HUES6 (cell line): ENCODE measurements at regions not wholly inside any gene's neighbourhood (a gene's known extent, or its start where the extent isn't known, plus 50 kb on each side); places are given as distances from the start of the nearest gene placed in this dataset.
A peak's percentile ranks its signal among the peaks of the same experiment; 100 is the strongest.

Experiments used
- H3K27ac ChIP-seq: 2 replicates; pipeline ENCODE4 v1.7.0; 2013; ENCODE audit warnings: low read depth, mild to moderate bottlenecking, low read length, inconsistent platforms
- H3K27me3 ChIP-seq: 2 replicates; pipeline ENCODE4 v1.6.1; 2013; ENCODE audit warnings: low read length; ENCODE audit not compliant: control insufficient read depth, insufficient read depth
- H3K36me3 ChIP-seq: 2 replicates; pipeline ENCODE4 v1.6.1; 2013; ENCODE audit warnings: low read length; ENCODE audit not compliant: control insufficient read depth, insufficient read depth
- H3K4me1 ChIP-seq: 2 replicates; pipeline ENCODE4 v1.6.1; 2013; ENCODE audit warnings: low read length; ENCODE audit not compliant: control insufficient read depth, insufficient read depth
- H3K4me3 ChIP-seq: 2 replicates; pipeline ENCODE4 v1.5.1; 2013; ENCODE audit warnings: low read depth, low read length
- H3K9ac ChIP-seq: one replicate; pipeline ENCODE4 v1.6.1; 2013; ENCODE audit warnings: mild to moderate bottlenecking, low read length
- H3K9me3 ChIP-seq: 2 replicates; pipeline ENCODE4 v1.6.1; 2013; ENCODE audit warnings: low read depth, low read length; ENCODE audit not compliant: control insufficient read depth, insufficient read depth

DNA sequence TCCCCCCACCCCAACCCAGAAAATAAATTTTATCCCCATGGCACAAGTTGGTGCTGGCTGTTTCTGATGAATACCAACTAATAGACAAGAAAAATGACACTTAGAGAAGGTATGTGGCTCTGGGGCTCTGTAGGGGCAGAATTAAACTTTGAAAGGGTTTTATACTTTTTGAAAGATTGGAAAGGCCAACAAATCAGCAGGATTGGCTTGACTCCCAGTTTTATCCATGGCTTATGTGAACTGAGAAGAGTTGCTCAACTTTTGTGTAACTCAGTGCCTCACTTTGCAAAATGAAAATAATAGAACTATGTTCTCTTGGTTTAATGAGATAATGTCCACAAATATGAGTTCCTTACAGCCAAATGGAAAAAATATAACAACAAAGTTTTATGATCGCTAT is 288.9 kb upstream of the KIF2A start:
- H3K36me3 ChIP-seq = no peaks in the 10 kb centered on the region

DNA sequence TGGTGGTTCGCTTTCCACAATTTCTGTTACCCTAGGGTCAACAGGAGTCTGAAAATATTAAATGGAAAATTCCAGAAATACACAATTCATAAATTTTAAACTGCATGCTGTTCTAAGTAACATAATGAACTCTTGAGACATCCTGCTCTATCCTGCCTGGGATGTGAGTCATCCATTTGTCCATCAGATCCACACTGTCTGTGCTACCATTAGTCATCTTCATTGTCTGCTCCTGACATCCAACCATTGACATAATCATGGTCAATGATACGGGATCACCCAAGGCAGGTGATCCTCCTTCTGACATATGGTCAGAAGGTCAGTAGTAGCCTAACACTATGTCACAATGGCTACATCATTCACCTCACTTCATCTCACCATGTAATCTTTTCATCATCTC is 276.7 kb upstream of the KIF2A start:
- Histone ChIP-seq H3K4me3 (no peak overlapping the region), H3K4me1 (no peaks in the 10 kb centered on the region), H3K27ac (no peak overlapping the region), H3K27me3 (no peaks in the 10 kb centered on the region), H3K9me3 (no peaks in the 10 kb centered on the region), H3K36me3 (no peaks in the 10 kb centered on the region), H3K9ac (no peak overlapping the region)

More for the DNA sequence above, 288.9 kb upstream of the KIF2A start:
- no peak overlapping the region for H3K9ac ChIP-seq
- no peaks in the 10 kb centered on the region for H3K27me3 ChIP-seq
- peaks cover 5% of the 10 kb centered on the region; the same call in 1 of the 2 replicates for H3K4me1 ChIP-seq
- no peak overlapping the region for H3K4me3 ChIP-seq
- H3K9me3 ChIP-seq = no peaks in the 10 kb centered on the region
- no peak overlapping the region for H3K27ac ChIP-seq

DNA sequence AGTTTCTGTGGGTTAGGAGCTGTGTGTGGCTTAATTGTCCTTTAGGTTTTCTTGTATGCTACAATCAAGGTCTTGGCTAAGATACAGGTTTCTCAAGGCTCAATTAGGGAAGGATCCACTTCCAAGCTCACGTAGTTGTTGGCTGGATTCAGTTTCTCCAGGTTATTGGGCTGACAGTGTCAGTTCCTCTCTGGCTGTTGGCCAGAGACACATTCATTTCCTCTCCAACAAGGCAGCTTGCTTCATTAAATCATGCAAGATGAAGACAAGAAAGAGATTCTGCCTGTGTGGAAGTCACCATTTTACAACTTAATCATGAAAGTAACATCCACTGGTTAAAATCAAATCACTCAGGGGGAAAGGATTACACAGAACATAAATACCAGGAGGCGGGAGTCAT is 275.7 kb upstream of the KIF2A start:
- no peaks in the 10 kb centered on the region for H3K36me3 ChIP-seq
- no peak overlapping the region for H3K9ac ChIP-seq
- no peaks in the 10 kb centered on the region for H3K9me3 ChIP-seq
- no peak overlapping the region for H3K4me3 ChIP-seq
- no peak overlapping the region for H3K27ac ChIP-seq
- H3K27me3 ChIP-seq = no peaks in the 10 kb centered on the region
- H3K4me1 ChIP-seq = no peaks in the 10 kb centered on the region

DNA sequence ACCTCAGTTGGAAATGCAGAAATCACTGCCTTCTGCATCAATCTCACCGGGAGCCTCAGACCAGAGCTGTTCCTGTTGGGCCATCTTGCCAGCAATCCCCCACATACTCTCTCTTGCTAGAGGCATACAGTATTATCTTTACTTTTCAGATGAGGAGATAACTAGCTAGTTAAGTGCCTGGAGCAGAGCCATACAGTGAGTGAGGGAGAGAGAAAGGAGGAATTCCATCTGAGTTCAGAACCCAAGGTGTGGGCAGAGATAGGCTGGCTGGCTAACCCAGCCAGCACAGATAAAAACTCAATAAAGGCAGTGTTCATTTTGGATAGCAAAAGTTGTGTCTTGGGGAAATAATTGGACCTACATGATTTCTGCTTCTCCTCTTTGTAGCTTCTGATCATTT is 268.0 kb upstream of the KIF2A start:
- Histone ChIP-seq H3K9ac (no peak overlapping the region), H3K36me3 (no peaks in the 10 kb centered on the region), H3K9me3 (no peaks in the 10 kb centered on the region), H3K27me3 (peaks cover 33% of the 10 kb centered on the region), H3K4me3 (no peak overlapping the region), H3K27ac (no peak overlapping the region), H3K4me1 (peaks cover 17% of the 10 kb centered on the region)

DNA sequence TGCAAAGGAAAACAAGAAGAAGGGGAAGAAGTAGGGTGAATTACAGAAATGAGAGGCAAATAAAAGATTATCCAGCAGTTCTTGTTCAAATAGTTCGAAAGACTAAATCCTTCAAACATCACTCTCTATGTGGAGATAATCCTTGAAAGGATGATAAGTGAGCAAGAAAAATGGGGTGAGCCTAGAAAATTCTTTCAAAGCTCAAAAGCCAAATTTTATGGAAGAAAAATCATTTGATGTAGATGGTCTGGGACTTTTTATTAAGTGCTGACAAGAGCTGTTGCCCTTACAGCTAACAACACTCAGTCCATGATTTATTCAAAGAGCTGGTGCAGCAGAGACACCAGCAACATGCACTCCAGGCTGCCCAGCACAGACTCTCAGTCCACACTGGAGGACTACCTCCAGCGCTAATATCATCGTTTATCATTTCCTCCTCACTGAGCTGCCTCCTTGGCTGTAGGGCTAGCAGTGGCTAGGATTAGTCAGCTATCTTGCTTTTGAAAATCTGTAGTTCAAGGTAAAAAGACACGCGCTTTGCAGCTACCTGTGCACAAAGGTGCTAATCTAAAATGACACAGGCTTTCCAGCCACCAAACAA is 264.8 kb upstream of the KIF2A start:
- no peak overlapping the region for H3K4me3 ChIP-seq
- peaks cover 33% of the 10 kb centered on the region for H3K27me3 ChIP-seq
- H3K4me1 ChIP-seq = peaks cover 33% of the 10 kb centered on the region
- H3K36me3 ChIP-seq = no peaks in the 10 kb centered on the region
- H3K9ac ChIP-seq = no peak overlapping the region
- peaks cover 2% of the 10 kb centered on the region; the same call in 1 of the 2 replicates for H3K9me3 ChIP-seq
- H3K27ac ChIP-seq = no peak overlapping the region

DNA sequence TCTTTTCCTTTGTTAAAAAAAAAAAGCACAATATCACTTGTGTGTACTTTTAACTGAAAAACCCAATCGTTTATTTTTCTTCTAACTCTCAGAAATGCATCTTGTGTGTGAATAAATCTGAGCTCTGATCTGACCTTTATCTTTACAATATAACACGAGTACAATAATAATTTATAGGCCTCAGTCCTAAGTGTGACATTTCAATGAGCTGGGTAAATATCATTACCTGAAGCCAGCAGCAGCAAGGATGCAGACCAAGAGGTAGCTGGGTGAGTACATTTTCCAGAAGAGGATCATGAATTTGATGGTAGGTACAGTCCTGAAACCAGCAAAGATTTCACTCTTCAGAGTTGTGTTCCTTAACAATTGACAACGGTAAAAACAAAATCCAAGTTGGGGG is 264.0 kb upstream of the KIF2A start:
- Histone ChIP-seq H3K27ac (no peak overlapping the region), H3K4me3 (no peak overlapping the region), H3K9ac (no peak overlapping the region), H3K36me3 (no peaks in the 10 kb centered on the region), H3K9me3 (peaks cover 3% of the 10 kb centered on the region; the same call in 1 of the 2 replicates), H3K27me3 (peaks cover 33% of the 10 kb centered on the region), H3K4me1 (peaks cover 33% of the 10 kb centered on the region)

DNA sequence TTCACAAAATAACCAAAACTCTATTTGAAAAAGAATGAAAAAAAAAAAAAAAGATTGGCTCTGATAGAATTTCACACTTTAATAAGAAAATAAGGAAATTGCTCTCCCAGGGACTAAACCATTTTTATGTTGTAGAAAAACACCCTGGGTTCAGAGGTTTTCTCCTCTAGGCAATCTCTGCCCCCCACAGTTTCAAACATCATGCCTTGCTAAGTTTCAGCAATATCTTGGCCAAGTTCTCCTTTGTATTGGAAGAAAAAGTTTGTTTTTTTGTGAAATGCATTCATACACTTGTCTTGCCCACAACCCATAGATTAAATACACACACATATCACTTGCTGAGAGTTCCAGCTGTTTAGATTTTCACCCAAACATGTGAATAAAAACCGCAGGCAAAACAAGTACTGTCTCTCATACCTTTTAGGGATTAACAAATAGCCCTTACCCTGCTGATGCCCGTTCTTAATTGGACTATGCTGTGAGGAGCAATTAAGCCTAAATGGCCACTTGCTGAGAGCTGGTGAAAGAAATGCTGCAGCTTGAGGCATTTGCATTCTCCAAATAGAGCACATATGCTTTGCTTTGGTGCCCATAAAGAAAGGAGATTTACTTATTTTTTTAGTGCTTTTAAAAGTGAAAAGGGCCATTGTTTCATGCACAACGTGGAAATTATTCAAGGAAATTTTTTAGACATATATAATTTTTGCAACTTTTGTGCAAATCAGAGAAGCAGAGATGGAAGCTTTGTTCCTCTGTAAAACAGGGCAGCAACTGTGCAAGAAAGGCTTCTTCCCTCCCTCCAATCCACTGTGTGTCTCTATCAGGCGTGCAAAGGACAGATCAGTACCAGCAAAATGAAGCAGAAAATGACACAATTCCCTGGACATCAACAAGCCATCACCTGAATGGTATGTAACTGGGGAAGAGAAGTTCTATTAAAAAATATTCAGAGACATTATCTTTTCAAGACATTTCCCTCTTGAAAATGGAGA is 262.4 kb upstream of the KIF2A start:
- no peaks in the 10 kb centered on the region for H3K36me3 ChIP-seq
- no peak overlapping the region for H3K9ac ChIP-seq
- H3K27ac ChIP-seq = peak overlapping the region; percentile 52; the same call in 1 of the 2 replicates
- peaks cover 33% of the 10 kb centered on the region for H3K27me3 ChIP-seq
- peaks cover 3% of the 10 kb centered on the region; the same call in 1 of the 2 replicates for H3K9me3 ChIP-seq
- H3K4me1 ChIP-seq = peaks cover 33% of the 10 kb centered on the region
- peak overlapping the region; percentile 26; the same call in 1 of the 2 replicates for H3K4me3 ChIP-seq

DNA sequence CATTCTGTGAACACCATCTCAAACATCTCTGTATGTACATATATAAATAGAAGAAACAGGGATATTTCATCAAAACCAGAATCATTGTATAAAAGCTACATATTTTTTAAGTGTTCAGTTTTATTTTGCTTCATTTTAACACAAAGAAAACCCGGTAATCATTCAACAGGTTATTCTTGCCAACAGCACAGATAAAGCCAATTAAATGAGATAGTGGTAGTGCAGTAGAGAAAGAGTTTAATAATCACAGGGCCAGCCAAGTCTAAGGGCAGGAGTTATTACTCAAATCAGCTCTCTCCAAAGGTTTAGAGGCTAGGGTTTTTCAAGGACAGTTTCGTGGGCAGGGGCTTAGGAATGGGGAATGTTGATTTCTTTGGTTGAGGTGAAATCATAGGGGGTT is 261.0 kb upstream of the KIF2A start:
- peaks cover 37% of the 10 kb centered on the region for H3K4me1 ChIP-seq
- no peaks in the 10 kb centered on the region for H3K36me3 ChIP-seq
- H3K27ac ChIP-seq = no peak overlapping the region
- H3K27me3 ChIP-seq = peaks cover 25% of the 10 kb centered on the region
- H3K4me3 ChIP-seq = no peak overlapping the region
- H3K9me3 ChIP-seq = peaks cover 3% of the 10 kb centered on the region; the same call in 1 of the 2 replicates
- H3K9ac ChIP-seq = no peak overlapping the region

DNA sequence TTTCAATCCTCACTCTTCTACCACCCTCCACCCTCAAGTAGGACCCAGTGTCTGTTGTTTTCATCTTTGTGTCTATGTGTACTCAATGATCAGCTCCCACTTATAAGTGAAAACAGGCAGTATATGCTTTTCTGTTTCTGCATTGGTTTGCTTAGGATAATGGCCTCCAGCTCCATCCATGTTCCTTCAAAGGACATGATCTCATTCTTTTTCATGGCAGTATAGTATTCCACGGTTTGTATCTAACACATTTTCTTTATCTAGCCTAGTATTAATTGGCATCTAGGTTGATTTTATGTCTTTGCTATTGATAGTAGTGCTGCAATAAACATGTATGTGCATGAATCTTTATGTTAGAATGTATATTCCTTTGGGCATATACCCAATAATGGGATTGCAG is 259.8 kb upstream of the KIF2A start:
- Histone ChIP-seq H3K36me3 (no peaks in the 10 kb centered on the region), H3K27ac (no peak overlapping the region), H3K4me3 (no peak overlapping the region), H3K9ac (no peak overlapping the region), H3K4me1 (peaks cover 43% of the 10 kb centered on the region), H3K27me3 (peaks cover 19% of the 10 kb centered on the region), H3K9me3 (peaks cover 3% of the 10 kb centered on the region; the same call in 1 of the 2 replicates)

DNA sequence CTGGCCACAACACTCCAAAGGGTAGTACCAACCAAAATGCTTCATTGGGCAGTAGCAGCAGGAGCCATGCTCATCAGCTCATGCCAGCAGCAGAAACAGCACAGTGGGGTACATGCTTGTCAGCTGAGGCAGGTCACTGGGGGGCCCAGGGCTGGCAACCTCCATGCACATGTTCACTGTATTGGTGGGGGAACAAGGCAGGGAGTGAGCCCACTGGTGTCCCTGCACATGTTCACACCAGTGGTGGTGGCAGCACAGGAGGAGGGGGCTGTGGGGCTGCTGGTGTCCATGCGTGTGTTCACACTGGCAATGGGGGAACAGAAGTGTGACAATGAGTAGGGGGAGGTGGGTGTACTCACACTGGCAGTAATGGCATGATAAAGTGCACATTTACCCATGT is 254.3 kb upstream of the KIF2A start:
- H3K9ac ChIP-seq = no peak overlapping the region
- H3K36me3 ChIP-seq = no peaks in the 10 kb centered on the region
- peaks cover 11% of the 10 kb centered on the region; the same call in 1 of the 2 replicates for H3K4me1 ChIP-seq
- H3K27me3 ChIP-seq = peaks cover 5% of the 10 kb centered on the region; the same call in 1 of the 2 replicates
- no peak overlapping the region for H3K4me3 ChIP-seq
- no peaks in the 10 kb centered on the region for H3K9me3 ChIP-seq
- no peak overlapping the region for H3K27ac ChIP-seq

DNA sequence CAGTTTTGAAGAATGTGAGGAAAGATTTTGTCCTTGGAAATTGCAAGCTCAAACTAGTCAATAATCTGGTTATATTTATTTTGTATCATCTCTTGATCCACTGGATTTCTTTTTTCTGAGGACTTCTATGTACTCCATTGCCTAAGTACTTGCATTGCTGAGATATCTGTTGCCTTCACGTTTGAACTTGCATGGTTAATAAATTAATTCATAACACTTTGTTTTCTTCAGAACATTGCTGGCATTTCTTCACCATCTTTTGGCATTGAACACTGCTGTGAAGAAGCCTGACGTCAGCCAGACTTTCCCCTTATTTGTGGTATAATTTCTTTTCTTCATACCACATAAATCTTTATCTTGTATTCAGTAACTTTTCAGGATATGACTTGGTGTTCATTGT is 246.0 kb upstream of the KIF2A start:
- H3K27me3 ChIP-seq = no peaks in the 10 kb centered on the region
- H3K9me3 ChIP-seq = no peaks in the 10 kb centered on the region
- no peaks in the 10 kb centered on the region for H3K36me3 ChIP-seq
- H3K27ac ChIP-seq = no peak overlapping the region
- H3K4me3 ChIP-seq = no peak overlapping the region
- H3K9ac ChIP-seq = no peak overlapping the region
- H3K4me1 ChIP-seq = no peaks in the 10 kb centered on the region
